Neural progenitor cell (in vitro differentiated cells): ENCODE measurements at regions not wholly inside any gene's neighbourhood (a gene's known extent, or its start where the extent isn't known, plus 50 kb on each side); places are given as distances from the start of the nearest gene placed in this dataset.

Experiments
- EZH2 ChIP-seq: fragments of 200-600 bp; sonication (generic); IDR thresholded peaks from 2 replicates; pipeline ENCODE4 v1.6.1; 2017; ENCODE audit warnings: antibody characterized with exemption, mild to moderate bottlenecking, moderate library complexity
- TF ChIP-seq, protein P1 (sequence below): fragments of 200-600 bp; sonication (generic); IDR thresholded peaks from 2 replicates; pipeline ENCODE4 v1.5.1; 2017; ENCODE audit warnings: antibody characterized with exemption, mild to moderate bottlenecking

DNA sequence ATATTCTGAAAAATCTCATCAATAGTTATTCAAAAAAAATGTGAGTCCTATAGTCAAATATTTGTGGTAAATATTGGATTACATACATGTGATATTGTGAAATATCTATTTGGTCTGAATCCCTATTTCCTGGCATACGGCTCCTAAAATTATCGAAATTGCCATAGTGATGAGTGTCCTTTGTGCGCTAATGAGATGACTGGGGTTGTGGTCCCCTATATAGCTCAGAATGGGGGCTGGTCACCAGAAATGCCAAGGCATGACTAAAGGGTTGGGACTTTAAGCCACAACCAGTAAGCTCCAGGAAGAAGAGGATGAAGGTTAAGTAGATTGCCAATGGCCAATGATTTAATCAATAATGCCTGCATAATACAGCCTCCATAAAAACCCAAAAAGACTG is 610.2 kb upstream of the CHRM3 start:
- no peak for TF ChIP-seq EZH2
- TF ChIP-seq, protein P1, sequence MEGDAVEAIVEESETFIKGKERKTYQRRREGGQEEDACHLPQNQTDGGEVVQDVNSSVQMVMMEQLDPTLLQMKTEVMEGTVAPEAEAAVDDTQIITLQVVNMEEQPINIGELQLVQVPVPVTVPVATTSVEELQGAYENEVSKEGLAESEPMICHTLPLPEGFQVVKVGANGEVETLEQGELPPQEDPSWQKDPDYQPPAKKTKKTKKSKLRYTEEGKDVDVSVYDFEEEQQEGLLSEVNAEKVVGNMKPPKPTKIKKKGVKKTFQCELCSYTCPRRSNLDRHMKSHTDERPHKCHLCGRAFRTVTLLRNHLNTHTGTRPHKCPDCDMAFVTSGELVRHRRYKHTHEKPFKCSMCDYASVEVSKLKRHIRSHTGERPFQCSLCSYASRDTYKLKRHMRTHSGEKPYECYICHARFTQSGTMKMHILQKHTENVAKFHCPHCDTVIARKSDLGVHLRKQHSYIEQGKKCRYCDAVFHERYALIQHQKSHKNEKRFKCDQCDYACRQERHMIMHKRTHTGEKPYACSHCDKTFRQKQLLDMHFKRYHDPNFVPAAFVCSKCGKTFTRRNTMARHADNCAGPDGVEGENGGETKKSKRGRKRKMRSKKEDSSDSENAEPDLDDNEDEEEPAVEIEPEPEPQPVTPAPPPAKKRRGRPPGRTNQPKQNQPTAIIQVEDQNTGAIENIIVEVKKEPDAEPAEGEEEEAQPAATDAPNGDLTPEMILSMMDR = no peak
